Karpas-422 (cell line): ENCODE measurements at regions not wholly inside any gene's neighbourhood (a gene's known extent, or its start where the extent isn't known, plus 50 kb on each side); places are given as distances from the start of the nearest gene placed in this dataset.

Source experiments
- DNase-seq: peaks from one replicate; pipeline ENCODE4 v3.0.0-alpha.2; 2015
- H2AFZ ChIP-seq: fragments of 200-600 bp; sonication (generic); 2 replicates; pipeline ENCODE4 v1.6.1; 2014; ENCODE audit warnings: antibody characterized with exemption, low read length, mixed read lengths
- H3K27ac ChIP-seq: fragments of 200-600 bp; sonication (generic); 2 replicates; pipeline ENCODE4 v1.5.1; 2014; ENCODE audit warnings: mild to moderate bottlenecking, low read length, moderate library complexity
- H3K27me3 ChIP-seq: fragments of 200-600 bp; sonication (generic); 2 replicates; pipeline ENCODE4 v1.6.1; 2014; ENCODE audit warnings: low read length, mixed read lengths
- H3K36me3 ChIP-seq: fragments of 200-600 bp; sonication (generic); 2 replicates; pipeline ENCODE4 v1.6.1; 2014; ENCODE audit warnings: low read length, mixed read lengths; ENCODE audit not compliant: insufficient read depth
- H3K4me1 ChIP-seq: fragments of 200-600 bp; sonication (generic); 2 replicates; pipeline ENCODE4 v1.6.1; 2014; ENCODE audit warnings: mild to moderate bottlenecking, low read length, mixed read lengths
- H3K4me2 ChIP-seq: fragments of 200-600 bp; sonication (generic); 2 replicates; pipeline ENCODE4 v1.6.1; 2014; ENCODE audit warnings: low read length, low read depth, mild to moderate bottlenecking; ENCODE audit not compliant: poor library complexity, severe bottlenecking
- H3K4me3 ChIP-seq: fragments of 200-600 bp; sonication (generic); 2 replicates; pipeline ENCODE4 v1.5.1; 2014; ENCODE audit warnings: mild to moderate bottlenecking, antibody characterized with exemption, low read length, mixed read lengths
- H3K79me2 ChIP-seq: fragments of 200-600 bp; sonication (generic); 2 replicates; pipeline ENCODE4 v1.6.1; 2014; ENCODE audit warnings: mild to moderate bottlenecking, low read length, mixed read lengths
- H3K9ac ChIP-seq: fragments of 200-600 bp; sonication (generic); 2 replicates; pipeline ENCODE4 v1.6.0; 2014; ENCODE audit warnings: low read length
- H3K9me2 ChIP-seq: fragments of 200-600 bp; sonication (generic), shearing (Covaris generic); replicated peaks from 2 replicates; pipeline ENCODE4 v1.6.0; 2014; ENCODE audit warnings: mild to moderate bottlenecking, low read length, moderate library complexity; ENCODE audit not compliant: insufficient read depth
- H3K9me3 ChIP-seq: fragments of 300-700, 200-600 bp; sonication (generic); 2 replicates; pipeline ENCODE4 v1.6.1; 2014; ENCODE audit warnings: low read length, mixed read lengths
- H4K20me1 ChIP-seq: fragments of 200-600 bp; sonication (generic); 2 replicates; pipeline ENCODE4 v1.6.1; 2014; ENCODE audit warnings: mild to moderate bottlenecking, antibody characterized with exemption, low read length, low read depth; ENCODE audit not compliant: insufficient read depth

- no peak overlapping the region for H3K4me2 ChIP-seq
- no peaks in the 10 kb centered on the region for H3K36me3 ChIP-seq
- no peaks in the 10 kb centered on the region for H3K27me3 ChIP-seq
- no peaks in the 10 kb centered on the region for H3K79me2 ChIP-seq
- no peak for DNase-seq
- H3K9me2 ChIP-seq: no peaks in the 10 kb centered on the region
- H3K9me3 ChIP-seq: peaks cover 18% of the 10 kb centered on the region
- H4K20me1 ChIP-seq: no peaks in the 10 kb centered on the region
- no peaks in the 10 kb centered on the region for H3K4me1 ChIP-seq
- H2AFZ ChIP-seq: no peak overlapping the region
- no peak overlapping the region for H3K27ac ChIP-seq
- H3K9ac ChIP-seq: no peak overlapping the region
- no peak overlapping the region for H3K4me3 ChIP-seq
Observed at GRCh38 chr5:105807290-105807689, 1863.4 kb downstream of the EFNA5 start.

DNA sequence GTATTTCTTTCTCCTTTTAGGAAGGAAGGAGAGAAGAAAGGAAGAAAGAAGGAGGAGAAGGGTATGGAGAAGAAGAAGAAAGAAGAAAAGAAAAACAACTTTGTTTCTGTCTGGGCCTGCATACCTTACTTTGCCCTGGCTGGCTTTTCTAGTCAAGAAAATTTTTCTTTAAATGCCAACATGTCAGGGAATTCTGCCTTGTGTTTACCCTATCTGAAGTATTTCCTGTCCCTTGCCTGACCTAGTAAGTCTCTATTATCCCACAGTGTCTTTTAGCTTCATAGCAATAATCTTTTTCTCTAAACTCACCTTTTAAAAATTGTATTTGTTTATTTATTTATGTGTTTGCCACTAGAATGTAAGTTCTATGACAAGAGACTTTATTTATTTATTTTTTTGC, 1864.1 kb downstream of the EFNA5 start:
- no peak overlapping the region for H2AFZ ChIP-seq
- H3K36me3 ChIP-seq: no peaks in the 10 kb centered on the region
- H4K20me1 ChIP-seq: no peaks in the 10 kb centered on the region
- no peaks in the 10 kb centered on the region for H3K9me2 ChIP-seq
- peaks cover 25% of the 10 kb centered on the region for H3K9me3 ChIP-seq
- no peaks in the 10 kb centered on the region for H3K27me3 ChIP-seq
- no peak overlapping the region for H3K9ac ChIP-seq
- H3K79me2 ChIP-seq: no peaks in the 10 kb centered on the region
- no peak overlapping the region for H3K4me3 ChIP-seq
- H3K4me2 ChIP-seq: no peak overlapping the region
- DNase-seq: no peak
- H3K27ac ChIP-seq: no peak overlapping the region
- H3K4me1 ChIP-seq: no peaks in the 10 kb centered on the region

DNA sequence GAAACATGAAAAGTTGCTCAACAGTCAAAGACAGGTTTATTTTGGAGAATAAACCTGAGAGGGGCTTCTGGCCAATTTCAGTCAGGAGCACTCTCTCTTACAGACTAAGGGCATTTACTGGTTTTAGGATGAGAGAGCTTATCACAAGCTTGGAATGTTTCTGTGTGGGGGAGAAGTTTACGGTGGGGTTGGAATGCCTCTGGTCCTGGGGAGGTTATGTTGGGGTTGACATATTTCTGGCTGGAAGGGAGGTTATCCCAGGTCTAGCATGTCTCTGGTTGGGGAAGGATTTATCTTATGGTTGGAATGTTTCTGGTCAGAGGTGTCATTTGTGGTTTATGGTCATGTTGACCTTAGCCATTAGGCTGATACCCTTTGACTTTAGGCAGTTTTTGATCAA, 1867.3 kb downstream of the EFNA5 start:
- no peaks in the 10 kb centered on the region for H3K27me3 ChIP-seq
- H3K4me3 ChIP-seq: no peak overlapping the region
- no peak overlapping the region for H2AFZ ChIP-seq
- no peak for DNase-seq
- H4K20me1 ChIP-seq: no peaks in the 10 kb centered on the region
- H3K36me3 ChIP-seq: no peaks in the 10 kb centered on the region
- no peak overlapping the region for H3K4me2 ChIP-seq
- H3K9ac ChIP-seq: no peak overlapping the region
- no peak overlapping the region for H3K27ac ChIP-seq
- no peaks in the 10 kb centered on the region for H3K79me2 ChIP-seq
- H3K9me2 ChIP-seq: no peaks in the 10 kb centered on the region
- peaks cover 22% of the 10 kb centered on the region for H3K9me3 ChIP-seq
- H3K4me1 ChIP-seq: no peaks in the 10 kb centered on the region

DNA sequence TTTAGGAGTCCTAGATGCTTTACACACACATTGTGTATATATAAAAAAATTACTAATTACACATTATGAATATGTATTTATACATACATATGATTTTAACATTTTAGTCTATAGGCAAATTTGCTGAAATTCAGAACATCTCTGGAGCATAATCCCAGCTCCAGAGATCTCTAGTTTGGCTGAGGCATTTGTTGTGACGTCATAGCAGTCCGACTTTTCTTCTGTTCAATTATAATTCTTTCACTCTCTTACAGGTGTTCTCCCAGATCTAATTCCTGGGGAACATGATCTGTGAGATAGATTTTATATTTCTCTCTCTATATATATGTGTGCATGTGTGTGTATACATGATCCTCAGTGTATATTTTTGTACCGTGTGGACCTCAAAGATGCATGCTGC, 1876.2 kb downstream of the EFNA5 start:
- Histone ChIP-seq H4K20me1 (no peaks in the 10 kb centered on the region), H3K4me3 (no peak overlapping the region), H3K27me3 (no peaks in the 10 kb centered on the region), H3K9me2 (no peaks in the 10 kb centered on the region), H3K4me1 (no peaks in the 10 kb centered on the region), H3K36me3 (no peaks in the 10 kb centered on the region), H3K4me2 (no peak overlapping the region), H3K27ac (no peak overlapping the region), H3K9me3 (peaks cover 6% of the 10 kb centered on the region), H3K9ac (no peak overlapping the region), H2AFZ (no peak overlapping the region), H3K79me2 (no peaks in the 10 kb centered on the region)
- DNase-seq: no peak

DNA sequence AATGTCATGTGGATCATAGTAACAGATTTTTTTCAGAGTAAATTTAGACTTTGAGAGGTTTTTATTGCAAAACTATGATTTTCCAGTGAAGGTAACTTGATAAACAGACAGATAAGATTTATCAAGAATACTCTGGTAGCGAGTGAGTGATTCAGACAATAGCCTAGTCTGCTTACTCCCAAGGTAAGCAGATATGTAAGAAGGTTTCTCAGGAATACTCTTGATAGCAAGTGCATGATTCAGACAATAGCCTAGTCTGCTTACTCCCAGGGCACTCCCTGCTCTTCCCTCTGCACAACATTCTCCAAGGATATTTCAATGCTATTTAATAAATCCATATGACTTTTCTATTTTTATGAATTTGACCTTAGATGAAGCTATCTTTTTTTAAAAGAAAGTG, 1881.5 kb downstream of the EFNA5 start:
- H3K27ac ChIP-seq: no peak overlapping the region
- H3K9ac ChIP-seq: no peak overlapping the region
- no peaks in the 10 kb centered on the region for H4K20me1 ChIP-seq
- H3K27me3 ChIP-seq: no peaks in the 10 kb centered on the region
- no peak overlapping the region for H3K4me2 ChIP-seq
- H2AFZ ChIP-seq: no peak overlapping the region
- no peaks in the 10 kb centered on the region; the same call in 1 of the 2 replicates for H3K9me3 ChIP-seq
- H3K79me2 ChIP-seq: no peaks in the 10 kb centered on the region
- no peaks in the 10 kb centered on the region for H3K36me3 ChIP-seq
- no peaks in the 10 kb centered on the region for H3K9me2 ChIP-seq
- no peak overlapping the region for H3K4me3 ChIP-seq
- no peak for DNase-seq
- no peaks in the 10 kb centered on the region for H3K4me1 ChIP-seq

DNA sequence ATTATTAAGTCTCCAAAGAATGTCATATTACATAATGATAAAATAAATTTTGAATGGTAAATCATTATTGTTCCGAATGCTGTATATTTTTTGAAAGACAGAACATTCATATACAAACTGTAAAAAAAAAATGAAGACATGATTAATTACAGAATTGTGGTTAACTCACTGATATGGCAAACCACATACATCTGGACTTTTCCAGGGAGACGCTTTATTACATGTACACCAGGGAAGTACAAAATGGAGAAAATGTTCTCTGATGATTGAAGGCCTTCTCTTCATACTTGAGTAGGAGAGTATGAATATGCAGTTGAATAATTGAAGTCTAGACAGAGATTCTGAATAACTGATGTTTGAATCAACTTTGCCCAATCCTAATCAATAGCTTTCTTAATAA, 1886.9 kb downstream of the EFNA5 start:
- H3K27me3 ChIP-seq: no peaks in the 10 kb centered on the region
- DNase-seq: no peak
- H3K4me2 ChIP-seq: no peak overlapping the region
- no peaks in the 10 kb centered on the region for H3K36me3 ChIP-seq
- H3K79me2 ChIP-seq: no peaks in the 10 kb centered on the region
- H2AFZ ChIP-seq: no peak overlapping the region
- H3K4me1 ChIP-seq: no peaks in the 10 kb centered on the region
- H3K9ac ChIP-seq: no peak overlapping the region
- H4K20me1 ChIP-seq: no peaks in the 10 kb centered on the region
- H3K9me2 ChIP-seq: no peaks in the 10 kb centered on the region
- no peak overlapping the region for H3K4me3 ChIP-seq
- no peak overlapping the region for H3K27ac ChIP-seq
- H3K9me3 ChIP-seq: peaks cover 14% of the 10 kb centered on the region; the same call in 1 of the 2 replicates

DNA sequence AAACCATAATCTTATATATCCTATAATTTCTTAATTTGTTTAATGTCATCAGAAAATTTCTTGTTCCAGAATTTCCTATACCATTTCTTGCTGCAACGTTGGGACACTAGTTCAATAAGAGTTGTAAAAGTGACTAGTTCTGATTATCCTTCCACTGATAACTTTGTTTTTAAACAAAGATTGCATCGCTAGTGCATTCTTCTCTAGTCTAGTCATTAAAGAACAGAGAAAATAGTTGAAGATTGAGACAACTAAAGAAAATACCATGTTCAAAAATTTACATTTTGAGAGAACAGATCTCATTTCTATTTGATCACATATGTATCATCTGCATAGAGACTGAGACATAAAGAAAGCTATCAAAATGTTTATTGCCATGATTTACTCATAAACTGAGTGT, 1888.2 kb downstream of the EFNA5 start:
- DNase-seq: no peak
- H3K4me3 ChIP-seq: no peak overlapping the region
- H3K27ac ChIP-seq: no peak overlapping the region
- no peak overlapping the region for H3K4me2 ChIP-seq
- no peaks in the 10 kb centered on the region for H3K36me3 ChIP-seq
- peaks cover 25% of the 10 kb centered on the region for H3K9me3 ChIP-seq
- no peaks in the 10 kb centered on the region for H3K9me2 ChIP-seq
- no peak overlapping the region for H2AFZ ChIP-seq
- H3K79me2 ChIP-seq: no peaks in the 10 kb centered on the region
- H3K4me1 ChIP-seq: no peaks in the 10 kb centered on the region
- no peaks in the 10 kb centered on the region for H3K27me3 ChIP-seq
- no peaks in the 10 kb centered on the region for H4K20me1 ChIP-seq
- no peak overlapping the region for H3K9ac ChIP-seq

DNA sequence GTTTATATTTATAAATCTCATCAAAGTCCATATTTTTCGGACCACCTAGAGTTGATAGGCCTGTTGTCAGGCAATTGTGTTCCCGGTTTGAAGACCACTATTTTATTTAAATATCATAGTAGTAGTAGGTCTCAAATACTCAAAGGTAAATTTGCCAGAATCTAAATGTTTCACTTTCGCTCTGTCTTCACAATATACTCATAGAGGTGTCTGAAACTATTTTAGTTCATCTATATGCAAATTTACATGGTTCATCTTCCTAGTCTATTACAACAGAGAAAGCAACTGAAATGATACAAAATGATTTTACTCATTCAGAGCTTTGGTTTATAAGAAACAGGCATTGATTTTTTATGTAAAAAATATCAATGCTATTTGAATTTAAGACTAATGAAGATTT, 1897.5 kb downstream of the EFNA5 start:
- H3K4me3 ChIP-seq: no peak overlapping the region
- no peak overlapping the region; the same call in 1 of the 2 replicates for H2AFZ ChIP-seq
- no peaks in the 10 kb centered on the region for H3K79me2 ChIP-seq
- H3K36me3 ChIP-seq: no peaks in the 10 kb centered on the region
- DNase-seq: no peak
- no peaks in the 10 kb centered on the region for H3K9me2 ChIP-seq
- H3K9me3 ChIP-seq: peaks cover 28% of the 10 kb centered on the region
- H3K27me3 ChIP-seq: no peaks in the 10 kb centered on the region
- no peak overlapping the region for H3K27ac ChIP-seq
- no peak overlapping the region for H3K9ac ChIP-seq
- H3K4me2 ChIP-seq: no peak overlapping the region
- no peaks in the 10 kb centered on the region for H4K20me1 ChIP-seq
- no peaks in the 10 kb centered on the region for H3K4me1 ChIP-seq

- no peak overlapping the region for H3K4me2 ChIP-seq
- H3K4me1 ChIP-seq: no peaks in the 10 kb centered on the region
- H3K9me3 ChIP-seq: peaks cover 27% of the 10 kb centered on the region
- H3K27ac ChIP-seq: no peak overlapping the region
- H3K4me3 ChIP-seq: no peak overlapping the region
- DNase-seq: no peak
- H3K9me2 ChIP-seq: no peaks in the 10 kb centered on the region
- no peak overlapping the region for H3K9ac ChIP-seq
- H4K20me1 ChIP-seq: no peaks in the 10 kb centered on the region
- no peaks in the 10 kb centered on the region for H3K36me3 ChIP-seq
- H3K27me3 ChIP-seq: no peaks in the 10 kb centered on the region
- H2AFZ ChIP-seq: no peak overlapping the region
- H3K79me2 ChIP-seq: no peaks in the 10 kb centered on the region
Observed at GRCh38 chr5:105767267-105767666, 1903.5 kb downstream of the EFNA5 start.
